PC-9 (cell line): ENCODE measurements at regions not wholly inside any gene's neighbourhood (a gene's known extent, or its start where the extent isn't known, plus 50 kb on each side); places are given as distances from the start of the nearest gene placed in this dataset.

Source experiments
- EZH2 ChIP-seq: fragments of 200-600 bp; sonication (generic); IDR thresholded peaks from 2 replicates; pipeline ENCODE4 v1.8.0; 2017; ENCODE audit warnings: antibody characterized with exemption, low read depth
- TF ChIP-seq, protein P1 (sequence below): fragments of 200-600 bp; sonication (generic); conservative IDR thresholded peaks from 2 replicates; pipeline ENCODE4 v1.6.1; 2017; ENCODE audit warnings: mixed run types, antibody characterized with exemption, mild to moderate bottlenecking, moderate library complexity

DNA sequence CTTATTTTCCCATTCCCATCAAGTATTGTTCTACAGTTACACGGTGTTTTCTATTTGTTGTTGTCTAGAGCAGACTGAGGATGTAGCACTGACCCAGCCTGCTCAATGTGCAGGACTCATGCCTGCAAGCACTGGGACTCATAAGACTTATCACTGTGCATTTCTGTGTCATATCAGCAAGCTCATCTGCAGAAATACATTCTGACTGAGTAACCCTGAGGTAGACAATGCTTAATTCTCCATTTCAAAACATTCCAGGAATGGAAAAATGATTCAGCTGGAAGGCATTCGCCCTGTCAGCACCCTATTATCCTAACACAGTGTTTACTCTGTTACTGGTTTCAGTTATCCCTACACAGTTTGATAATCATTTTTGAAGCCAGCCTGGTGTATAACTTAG, 2506.4 kb downstream of the PCDH9 start:
- TF ChIP-seq, protein P1, sequence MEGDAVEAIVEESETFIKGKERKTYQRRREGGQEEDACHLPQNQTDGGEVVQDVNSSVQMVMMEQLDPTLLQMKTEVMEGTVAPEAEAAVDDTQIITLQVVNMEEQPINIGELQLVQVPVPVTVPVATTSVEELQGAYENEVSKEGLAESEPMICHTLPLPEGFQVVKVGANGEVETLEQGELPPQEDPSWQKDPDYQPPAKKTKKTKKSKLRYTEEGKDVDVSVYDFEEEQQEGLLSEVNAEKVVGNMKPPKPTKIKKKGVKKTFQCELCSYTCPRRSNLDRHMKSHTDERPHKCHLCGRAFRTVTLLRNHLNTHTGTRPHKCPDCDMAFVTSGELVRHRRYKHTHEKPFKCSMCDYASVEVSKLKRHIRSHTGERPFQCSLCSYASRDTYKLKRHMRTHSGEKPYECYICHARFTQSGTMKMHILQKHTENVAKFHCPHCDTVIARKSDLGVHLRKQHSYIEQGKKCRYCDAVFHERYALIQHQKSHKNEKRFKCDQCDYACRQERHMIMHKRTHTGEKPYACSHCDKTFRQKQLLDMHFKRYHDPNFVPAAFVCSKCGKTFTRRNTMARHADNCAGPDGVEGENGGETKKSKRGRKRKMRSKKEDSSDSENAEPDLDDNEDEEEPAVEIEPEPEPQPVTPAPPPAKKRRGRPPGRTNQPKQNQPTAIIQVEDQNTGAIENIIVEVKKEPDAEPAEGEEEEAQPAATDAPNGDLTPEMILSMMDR = no peak
- no peak for TF ChIP-seq EZH2
